GM12874 (cell line): ENCODE measurements at regions not wholly inside any gene's neighbourhood (a gene's known extent, or its start where the extent isn't known, plus 50 kb on each side); places are given as distances from the start of the nearest gene placed in this dataset.

Experiments
- TF ChIP-seq, protein P1 (sequence below): IDR thresholded peaks from 2 replicates; pipeline ENCODE4 v1.5.1; 2011; ENCODE audit warnings: low read depth, mild to moderate bottlenecking, control low read depth, low read length, moderate library complexity; ENCODE audit not compliant: insufficient read depth

DNA sequence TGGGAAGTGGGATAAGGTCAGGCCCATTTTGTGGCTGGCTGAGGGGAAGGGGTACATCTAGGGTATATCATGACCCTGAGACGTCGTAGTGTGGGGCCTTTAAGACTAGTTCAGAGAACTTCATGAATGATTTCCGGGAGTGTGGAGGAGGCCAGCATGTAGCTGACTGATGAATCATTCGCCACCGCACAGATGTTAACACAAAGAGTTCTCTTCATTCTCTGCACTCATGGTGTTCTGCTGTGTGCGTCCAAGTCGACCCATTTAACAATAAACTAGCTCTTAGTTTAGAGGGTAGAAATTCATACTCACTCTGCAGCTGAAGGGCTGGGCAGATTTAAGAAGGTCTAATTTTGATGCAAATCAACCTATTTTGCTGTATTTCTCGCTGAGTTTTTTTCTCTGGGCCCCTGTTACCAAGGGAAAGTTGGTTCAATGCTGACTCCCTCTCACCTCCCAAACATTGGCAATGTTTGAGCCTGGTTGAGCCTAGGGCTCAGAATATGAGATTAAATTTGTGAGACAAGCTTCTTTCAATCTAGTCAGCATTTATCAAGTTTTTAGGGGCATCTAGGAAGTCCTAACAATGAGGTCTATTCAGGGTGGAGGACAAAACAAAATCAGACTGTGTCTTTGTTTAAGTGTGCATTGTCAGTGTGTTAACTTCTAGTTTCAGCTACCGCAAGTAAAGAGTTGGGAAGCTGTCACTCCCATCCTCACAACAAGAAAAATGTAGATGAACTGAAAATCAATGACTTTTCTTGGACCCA, 106.8 kb upstream of the CBLN4 start:
- TF ChIP-seq, protein P1, sequence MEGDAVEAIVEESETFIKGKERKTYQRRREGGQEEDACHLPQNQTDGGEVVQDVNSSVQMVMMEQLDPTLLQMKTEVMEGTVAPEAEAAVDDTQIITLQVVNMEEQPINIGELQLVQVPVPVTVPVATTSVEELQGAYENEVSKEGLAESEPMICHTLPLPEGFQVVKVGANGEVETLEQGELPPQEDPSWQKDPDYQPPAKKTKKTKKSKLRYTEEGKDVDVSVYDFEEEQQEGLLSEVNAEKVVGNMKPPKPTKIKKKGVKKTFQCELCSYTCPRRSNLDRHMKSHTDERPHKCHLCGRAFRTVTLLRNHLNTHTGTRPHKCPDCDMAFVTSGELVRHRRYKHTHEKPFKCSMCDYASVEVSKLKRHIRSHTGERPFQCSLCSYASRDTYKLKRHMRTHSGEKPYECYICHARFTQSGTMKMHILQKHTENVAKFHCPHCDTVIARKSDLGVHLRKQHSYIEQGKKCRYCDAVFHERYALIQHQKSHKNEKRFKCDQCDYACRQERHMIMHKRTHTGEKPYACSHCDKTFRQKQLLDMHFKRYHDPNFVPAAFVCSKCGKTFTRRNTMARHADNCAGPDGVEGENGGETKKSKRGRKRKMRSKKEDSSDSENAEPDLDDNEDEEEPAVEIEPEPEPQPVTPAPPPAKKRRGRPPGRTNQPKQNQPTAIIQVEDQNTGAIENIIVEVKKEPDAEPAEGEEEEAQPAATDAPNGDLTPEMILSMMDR: no peak

DNA sequence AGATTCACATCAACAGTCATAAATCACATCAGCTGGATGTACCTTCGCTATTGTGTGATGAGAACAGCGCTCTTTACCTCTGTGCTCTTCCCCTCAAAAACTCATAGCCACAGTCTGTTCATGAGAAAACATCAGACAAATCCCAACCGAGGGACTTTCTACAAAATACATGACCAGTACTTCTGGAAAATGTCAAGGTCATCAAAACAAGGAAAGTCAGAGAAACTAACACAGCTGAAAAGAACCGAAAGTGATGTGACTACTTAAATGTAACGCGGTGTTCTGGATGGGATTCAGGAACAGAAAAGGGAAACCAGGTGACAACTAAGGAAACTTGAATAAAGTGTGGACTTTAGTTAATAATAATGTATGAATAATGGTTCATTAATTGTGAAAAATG, 112.0 kb upstream of the CBLN4 start:
- TF ChIP-seq, protein P1: no peak

DNA sequence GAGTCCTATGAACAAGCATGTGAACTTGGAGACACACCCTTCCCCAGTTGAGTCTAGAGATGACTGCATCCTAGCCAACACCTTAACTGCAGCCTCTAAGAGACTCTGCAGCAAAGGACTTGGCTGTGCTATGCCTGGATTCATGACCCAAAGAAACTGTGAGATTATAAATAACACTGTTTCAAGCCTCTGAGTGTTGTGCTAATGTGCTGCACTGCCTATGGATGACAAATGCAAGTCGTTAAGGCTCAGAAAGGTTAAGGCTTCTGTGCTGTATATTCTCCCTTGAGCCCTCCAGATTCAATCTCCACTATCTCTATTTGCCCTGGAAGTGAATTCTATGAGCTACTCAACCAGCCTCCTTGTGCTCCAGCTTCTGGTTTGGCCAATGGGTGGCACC, 116.5 kb upstream of the CBLN4 start:
- TF ChIP-seq, protein P1: no peak

DNA sequence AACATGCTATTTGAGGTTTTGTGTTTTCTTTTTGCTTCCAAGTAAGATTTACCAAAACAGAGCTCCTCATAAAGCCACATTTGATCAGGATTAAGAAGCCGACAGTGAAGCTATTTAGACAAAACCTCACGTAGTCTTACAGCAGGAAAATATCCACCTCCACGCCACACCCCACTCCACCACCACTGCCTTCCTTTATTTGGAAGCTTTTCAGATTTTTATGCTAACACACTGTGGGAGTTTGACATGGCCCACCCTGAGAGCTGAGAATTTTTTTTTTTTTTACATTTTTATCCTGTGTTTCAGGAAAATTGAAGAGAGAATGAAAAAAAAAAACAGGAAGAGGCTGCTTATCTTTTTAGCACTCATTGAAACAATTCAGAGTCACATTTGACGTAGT, 104.8 kb upstream of the MC3R start:
- TF ChIP-seq, protein P1: no peak

DNA sequence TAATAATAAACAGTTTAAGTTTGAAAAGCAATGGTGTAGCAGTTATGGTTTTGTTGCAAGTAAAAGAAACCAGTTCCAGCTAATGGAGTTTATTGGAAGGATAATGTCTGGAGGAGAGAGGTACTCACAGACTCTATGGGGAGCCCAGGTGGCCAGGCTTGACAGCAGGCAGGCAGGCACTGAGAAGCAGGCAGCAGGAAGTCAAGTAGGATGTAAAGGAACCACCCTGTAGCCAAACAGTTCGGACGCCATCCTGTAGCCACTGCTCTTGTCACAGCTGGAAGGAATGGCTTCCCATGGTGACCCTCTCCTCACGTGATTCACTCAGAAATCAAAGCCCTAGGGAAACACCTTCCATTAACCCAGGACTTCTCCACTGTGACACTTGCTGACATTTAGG, 96.7 kb upstream of the MC3R start:
- TF ChIP-seq, protein P1: no peak

DNA sequence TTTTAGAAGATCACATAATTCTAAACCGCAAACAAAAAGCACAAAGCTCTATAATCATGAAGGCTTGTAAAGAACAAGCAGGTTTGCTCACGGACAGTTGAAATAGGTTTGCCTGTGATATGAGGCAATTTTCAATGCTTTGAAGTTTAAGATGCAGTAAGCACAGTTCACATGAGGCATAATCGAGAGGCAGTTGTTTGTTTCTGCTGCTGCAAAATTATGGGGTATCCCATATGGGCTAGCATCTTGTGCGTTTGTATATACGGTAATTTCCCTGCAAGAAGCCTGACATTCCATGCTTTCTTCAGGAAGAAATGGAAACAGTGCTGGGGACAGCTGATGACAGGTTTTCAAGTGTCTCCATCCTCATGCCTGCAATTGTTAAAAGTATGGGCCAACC, 94.6 kb upstream of the MC3R start:
- TF ChIP-seq, protein P1: no peak

DNA sequence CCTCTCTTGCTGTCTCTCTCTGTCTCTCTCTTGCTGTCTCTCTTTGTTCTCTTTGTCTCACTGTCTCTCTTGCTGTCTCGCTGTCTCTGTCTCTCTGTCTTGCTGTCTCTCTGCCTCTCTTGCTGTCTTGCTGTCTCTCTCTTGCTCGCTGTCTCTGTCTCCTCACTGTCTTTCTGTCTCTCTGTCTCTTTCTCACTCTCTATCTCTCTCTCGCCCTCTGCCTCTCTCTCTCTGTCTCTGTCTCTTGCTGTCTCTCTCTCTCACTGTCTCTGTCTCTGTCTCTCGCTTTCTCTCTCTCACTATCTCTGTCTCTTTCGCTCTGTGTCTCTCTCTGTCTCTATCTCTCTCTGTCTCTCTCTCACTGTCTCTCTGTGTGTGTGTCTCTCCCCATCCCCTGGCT, 92.9 kb upstream of the MC3R start:
- TF ChIP-seq, protein P1: no peak
